MM.1S (cell line): ENCODE measurements at regions not wholly inside any gene's neighbourhood (a gene's known extent, or its start where the extent isn't known, plus 50 kb on each side); places are given as distances from the start of the nearest gene placed in this dataset.

ENCODE experiments used
- EZH2phosphoT487 ChIP-seq: fragments of 300-600 bp; sonication (generic); IDR thresholded peaks from 2 replicates; pipeline ENCODE4 v1.6.1; 2018; ENCODE audit warnings: antibody characterized with exemption, low read length
- TF ChIP-seq, protein P1 (sequence below): fragments of 300-600 bp; sonication (generic); IDR thresholded peaks from 2 replicates; pipeline ENCODE4 v1.5.1; 2016; ENCODE audit warnings: antibody characterized with exemption, low read length, mixed read lengths

DNA sequence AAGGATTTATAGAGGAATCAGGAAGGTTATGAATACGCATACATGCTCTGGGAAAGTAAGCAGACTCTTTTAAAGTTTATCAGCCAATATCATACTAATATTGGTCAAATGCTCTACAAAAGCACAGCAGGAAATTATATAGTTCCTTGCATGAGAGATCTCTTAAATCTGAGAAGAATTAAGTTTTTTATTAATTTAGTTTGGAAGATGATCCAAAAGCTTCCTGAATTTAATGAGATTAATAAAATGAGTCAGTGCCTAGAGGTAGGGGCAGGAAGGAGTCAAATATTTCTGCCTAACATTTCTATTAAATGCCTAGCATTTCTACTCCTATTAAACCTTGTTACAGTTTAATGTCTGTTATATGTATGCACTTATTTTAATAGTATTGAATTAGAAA lies 1608.2 kb downstream of the GRIK2 start:
- TF ChIP-seq, protein P1, sequence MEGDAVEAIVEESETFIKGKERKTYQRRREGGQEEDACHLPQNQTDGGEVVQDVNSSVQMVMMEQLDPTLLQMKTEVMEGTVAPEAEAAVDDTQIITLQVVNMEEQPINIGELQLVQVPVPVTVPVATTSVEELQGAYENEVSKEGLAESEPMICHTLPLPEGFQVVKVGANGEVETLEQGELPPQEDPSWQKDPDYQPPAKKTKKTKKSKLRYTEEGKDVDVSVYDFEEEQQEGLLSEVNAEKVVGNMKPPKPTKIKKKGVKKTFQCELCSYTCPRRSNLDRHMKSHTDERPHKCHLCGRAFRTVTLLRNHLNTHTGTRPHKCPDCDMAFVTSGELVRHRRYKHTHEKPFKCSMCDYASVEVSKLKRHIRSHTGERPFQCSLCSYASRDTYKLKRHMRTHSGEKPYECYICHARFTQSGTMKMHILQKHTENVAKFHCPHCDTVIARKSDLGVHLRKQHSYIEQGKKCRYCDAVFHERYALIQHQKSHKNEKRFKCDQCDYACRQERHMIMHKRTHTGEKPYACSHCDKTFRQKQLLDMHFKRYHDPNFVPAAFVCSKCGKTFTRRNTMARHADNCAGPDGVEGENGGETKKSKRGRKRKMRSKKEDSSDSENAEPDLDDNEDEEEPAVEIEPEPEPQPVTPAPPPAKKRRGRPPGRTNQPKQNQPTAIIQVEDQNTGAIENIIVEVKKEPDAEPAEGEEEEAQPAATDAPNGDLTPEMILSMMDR: no peak
- TF ChIP-seq EZH2phosphoT487: no peak
